GM21619 (cell line): ENCODE measurements at regions not wholly inside any gene's neighbourhood (a gene's known extent, or its start where the extent isn't known, plus 50 kb on each side); places are given as distances from the start of the nearest gene placed in this dataset.

ENCODE experiments used
- ATAC-seq: cut with Tn5 transposase; IDR thresholded peaks from one replicate; pipeline ENCODE4 v1.9.1; 2021; ENCODE audit not compliant: unreplicated experiment

GRCh38 chr7:47047384-47047783, 534.5 kb downstream of the TNS3 start:
- ATAC-seq, result no peak

- no peak for ATAC-seq
Observed at GRCh38 chr7:47046949-47047348, 535.0 kb downstream of the TNS3 start.

- ATAC-seq, result no peak
Observed at GRCh38 chr7:47045207-47046051, 536.5 kb downstream of the TNS3 start.

DNA sequence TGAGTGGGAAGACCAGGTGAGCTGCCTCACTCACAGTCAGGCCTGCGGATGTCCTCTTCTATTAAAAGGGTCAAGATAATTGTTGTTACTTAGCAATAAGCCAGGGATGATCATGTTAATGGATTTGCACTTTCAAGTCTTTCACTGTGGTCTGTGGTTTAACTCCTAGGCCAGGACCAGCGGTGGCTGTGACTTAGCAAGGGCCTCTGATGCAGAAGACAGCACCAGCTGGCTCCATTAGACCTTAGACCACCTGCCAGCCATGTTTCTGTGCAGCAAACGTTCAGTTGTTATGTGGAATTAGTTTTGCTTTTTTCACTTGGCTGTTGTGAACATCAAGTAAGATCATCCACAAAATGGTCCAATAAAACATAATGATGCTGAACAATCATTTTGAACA, 537.3 kb downstream of the TNS3 start:
- ATAC-seq, result no peak

GRCh38 chr7:47043304-47043703, 538.6 kb downstream of the TNS3 start:
- ATAC-seq, result no peak

- no peak for ATAC-seq
Observed at GRCh38 chr7:47042669-47043068, 539.2 kb downstream of the TNS3 start.

DNA sequence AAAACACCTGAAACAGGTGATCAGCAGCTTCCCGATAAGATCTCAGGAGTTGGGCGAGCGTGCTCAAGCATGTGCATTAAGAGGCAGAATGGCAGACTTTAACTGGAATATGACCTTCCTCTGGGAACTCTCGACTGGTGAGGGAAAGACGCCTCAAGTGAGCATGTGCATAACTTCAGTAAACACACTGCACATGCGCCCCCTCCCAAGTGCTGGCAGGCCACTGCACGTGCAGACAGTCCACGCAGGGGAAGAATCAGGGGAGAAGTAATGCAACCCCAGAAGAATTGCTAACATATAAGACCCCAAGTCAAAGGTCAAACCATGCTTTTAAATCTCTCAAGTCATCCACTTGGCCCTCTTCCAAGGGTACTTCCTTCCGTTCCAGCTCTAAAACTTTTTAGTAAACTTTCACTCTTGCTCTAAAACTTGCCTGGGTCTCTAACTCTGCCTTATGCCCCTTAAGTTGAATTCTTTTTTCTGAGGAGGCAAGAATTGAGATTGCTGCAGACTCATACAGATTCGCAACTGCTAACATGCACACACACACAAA, 541.0 kb downstream of the TNS3 start:
- no peak for ATAC-seq

DNA sequence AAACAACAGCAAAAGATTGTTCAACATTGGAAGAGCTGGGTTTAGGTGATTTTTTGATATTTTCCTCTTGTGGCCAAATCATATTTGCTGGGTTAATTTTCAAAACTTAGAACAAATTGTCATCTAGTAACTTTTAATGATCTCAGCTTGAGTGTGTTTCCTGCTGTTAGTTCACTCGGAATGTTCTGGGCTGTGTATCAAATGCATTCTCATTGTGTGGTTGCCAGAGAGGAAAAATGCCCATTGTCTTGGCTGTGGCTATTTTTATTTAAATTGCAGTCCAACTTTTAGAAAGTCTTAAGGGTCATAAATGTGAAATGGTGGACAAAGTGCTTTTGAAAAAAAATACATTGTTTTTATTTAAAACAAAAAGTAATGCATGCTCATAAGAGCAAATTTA, 542.0 kb downstream of the TNS3 start:
- no peak for ATAC-seq

GRCh38 chr7:47039089-47039648, 542.7 kb downstream of the TNS3 start:
- ATAC-seq, result no peak

DNA sequence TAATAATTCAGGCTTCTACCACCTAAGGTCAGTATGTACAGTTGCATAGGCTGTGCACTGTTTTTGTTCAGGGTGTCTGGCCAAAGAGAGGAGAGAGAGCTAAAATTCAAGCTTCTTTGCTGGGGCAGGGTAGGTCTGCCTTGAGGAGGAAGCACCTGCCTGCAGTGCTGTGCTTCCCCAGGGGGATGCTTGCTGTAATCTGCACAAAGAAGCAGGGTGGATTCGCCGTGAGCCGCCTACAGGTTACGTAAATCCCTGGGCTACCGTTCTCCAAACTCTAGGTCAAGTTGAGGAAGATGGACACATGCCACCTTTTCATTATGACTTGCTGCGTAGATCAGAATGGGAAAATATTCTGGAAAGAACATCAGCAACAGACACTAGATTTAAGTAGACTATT, 543.3 kb downstream of the TNS3 start:
- no peak for ATAC-seq

DNA sequence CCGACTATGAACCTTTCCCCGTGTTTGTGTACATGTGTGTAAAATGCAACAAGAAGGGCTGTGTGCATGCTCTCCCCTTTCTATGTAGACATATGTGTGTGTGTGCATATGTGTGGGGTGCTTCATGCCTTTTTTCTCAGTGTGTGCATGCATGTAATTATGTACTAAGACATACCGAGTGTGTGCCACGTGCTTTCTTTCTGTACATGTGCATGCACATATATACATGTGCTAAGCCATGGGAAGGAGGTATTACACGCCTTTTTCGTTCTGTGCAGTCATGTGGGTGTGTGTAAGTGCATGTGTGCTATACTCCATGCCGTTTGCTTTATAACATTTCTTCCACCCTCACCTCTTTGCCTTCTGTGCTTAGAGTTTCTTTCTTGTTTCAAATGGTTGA, 544.3 kb downstream of the TNS3 start:
- ATAC-seq, result no peak

- ATAC-seq, result no peak
Observed at GRCh38 chr7:47036909-47037308, 545.0 kb downstream of the TNS3 start.

DNA sequence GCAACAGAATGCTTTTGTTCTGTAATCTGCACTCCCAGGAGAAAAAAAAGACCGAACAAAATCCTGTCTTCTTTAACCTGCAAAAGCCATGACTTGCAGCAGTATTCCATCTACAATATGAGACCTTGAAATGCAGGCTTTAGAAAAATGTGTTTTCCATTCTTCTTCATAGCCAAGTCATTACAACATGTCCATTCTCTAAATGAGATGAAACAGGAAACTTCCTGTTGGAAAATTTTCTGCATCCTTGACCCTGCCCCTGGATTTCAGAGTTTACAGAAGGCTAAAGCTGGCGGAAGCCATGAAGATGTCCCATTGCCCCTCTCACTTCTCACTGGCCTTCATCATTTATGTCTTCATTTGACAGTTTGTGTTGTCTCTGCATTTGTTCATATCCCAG, 546.4 kb downstream of the TNS3 start:
- ATAC-seq, result no peak

DNA sequence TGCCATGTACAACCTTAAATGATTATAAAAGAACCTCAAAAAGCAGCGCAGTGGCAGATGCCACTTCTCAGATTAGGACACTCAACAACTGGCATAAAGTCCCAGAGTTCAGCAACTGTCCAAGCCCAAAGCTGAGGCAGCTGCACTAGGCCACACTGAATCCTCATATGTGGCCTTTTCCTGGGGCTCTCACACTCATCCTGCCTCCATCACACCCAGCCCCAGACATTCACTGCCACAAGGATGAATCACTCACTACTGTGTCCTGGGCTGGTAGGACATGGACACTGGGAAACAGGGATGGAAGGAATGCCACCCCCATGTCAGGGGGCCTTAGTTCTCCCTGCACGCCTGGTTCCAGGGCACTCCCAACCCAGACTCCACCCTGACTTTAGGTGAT, 547.7 kb downstream of the TNS3 start:
- ATAC-seq, result no peak

- no peak for ATAC-seq
Observed at GRCh38 chr7:47032536-47032908, 549.4 kb downstream of the TNS3 start.

- no peak for ATAC-seq
Observed at GRCh38 chr7:47031786-47032535, 550.0 kb downstream of the TNS3 start.

GRCh38 chr7:47028284-47028683, 553.6 kb downstream of the TNS3 start:
- no peak for ATAC-seq

DNA sequence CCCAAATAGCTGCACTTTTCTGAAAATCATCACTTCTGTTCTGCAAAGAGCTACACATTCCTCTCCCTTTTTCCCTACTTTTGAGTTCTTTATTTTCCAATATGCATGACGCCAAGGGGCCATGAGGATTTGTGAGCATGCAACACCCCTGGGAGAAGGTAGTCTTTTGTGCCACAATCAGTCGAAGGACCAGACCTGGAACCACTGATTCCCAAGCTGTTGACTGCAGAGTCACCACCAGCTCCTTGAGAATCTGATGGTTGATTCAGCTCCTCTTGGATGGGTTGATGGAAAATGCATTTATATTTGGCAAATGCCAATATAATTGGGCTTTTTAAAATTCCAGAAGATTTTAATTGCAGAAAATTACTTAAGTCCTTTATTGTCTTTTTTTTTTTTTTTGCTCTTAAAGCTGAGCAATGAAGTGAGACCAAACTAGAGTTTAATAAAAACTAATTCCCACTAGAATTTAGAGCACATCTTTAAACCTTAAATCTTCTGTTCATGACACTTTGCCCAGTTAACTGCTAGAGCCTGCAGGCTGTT, 554.1 kb downstream of the TNS3 start:
- no peak for ATAC-seq

- ATAC-seq, result no peak
Observed at GRCh38 chr7:47026780-47027361, 555.0 kb downstream of the TNS3 start.

- ATAC-seq, result no peak
Observed at GRCh38 chr7:47024991-47025390, 556.9 kb downstream of the TNS3 start.

- ATAC-seq, result no peak
Observed at GRCh38 chr7:47008461-47008860, 573.5 kb downstream of the TNS3 start.
